ENCODE measurements at regions not wholly inside any gene's neighbourhood (a gene's known extent, or its start where the extent isn't known, plus 50 kb on each side); places are given as distances from the start of the nearest gene placed in this dataset.
"Not testable (repeated sequence)": the region's sequence is repeated elsewhere in the genome, so short reads cannot be mapped to it uniquely, and the experiment has no call there.

DNA sequence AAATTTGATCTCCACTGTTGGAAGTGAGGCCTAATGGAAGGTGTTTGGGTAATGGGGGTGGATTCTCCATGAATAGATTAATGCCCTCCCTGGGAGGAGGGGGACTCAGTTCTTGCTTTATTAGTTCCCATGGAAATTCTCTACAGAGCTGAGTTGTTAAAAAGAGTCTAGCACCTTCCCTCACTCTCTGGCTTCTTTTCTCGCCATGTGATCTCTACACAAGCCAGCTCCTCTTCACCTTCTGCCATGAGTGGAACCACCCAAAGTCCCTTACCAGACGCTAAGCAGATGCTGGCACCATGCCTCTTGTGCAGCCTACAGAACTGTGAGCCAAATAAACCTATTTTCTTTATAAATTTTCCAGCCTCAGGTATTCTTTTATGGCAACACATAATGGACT, 465.8 kb upstream of the ANO5 start:
- no peak for DNase-seq

DNA sequence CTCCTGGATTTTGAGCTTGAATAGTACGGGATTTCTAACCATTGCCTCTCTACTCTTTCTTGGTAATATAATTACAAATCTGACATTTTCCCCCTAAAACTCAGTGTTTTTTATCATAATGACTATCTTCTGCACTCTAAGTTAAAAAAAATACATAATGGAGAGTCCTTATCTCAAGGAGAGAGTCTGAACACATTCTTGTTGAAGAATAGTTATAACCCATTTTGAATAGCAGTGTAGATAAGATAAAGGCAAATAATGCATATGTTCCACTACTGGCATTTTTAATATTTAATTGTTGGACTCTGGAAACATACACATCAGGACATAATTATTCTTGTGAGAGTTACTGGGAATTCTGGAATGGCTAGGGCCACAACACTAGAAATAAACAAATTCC, 456.5 kb upstream of the ANO5 start:
- no peak for DNase-seq

- not testable (repeated sequence) for DNase-seq
Observed at GRCh38 chr11:21752475-21753243, 440.2 kb upstream of the ANO5 start.

GRCh38 chr11:21753244-21753767, 439.6 kb upstream of the ANO5 start:
- DNase-seq, result not testable (repeated sequence)

GRCh38 chr11:21761000-21761399, 431.9 kb upstream of the ANO5 start:
- DNase-seq, result no peak

- no peak for DNase-seq
Observed at GRCh38 chr11:21768388-21768787, 424.5 kb upstream of the ANO5 start.

GRCh38 chr11:21769188-21769587, 423.7 kb upstream of the ANO5 start:
- DNase-seq, result no peak

DNA sequence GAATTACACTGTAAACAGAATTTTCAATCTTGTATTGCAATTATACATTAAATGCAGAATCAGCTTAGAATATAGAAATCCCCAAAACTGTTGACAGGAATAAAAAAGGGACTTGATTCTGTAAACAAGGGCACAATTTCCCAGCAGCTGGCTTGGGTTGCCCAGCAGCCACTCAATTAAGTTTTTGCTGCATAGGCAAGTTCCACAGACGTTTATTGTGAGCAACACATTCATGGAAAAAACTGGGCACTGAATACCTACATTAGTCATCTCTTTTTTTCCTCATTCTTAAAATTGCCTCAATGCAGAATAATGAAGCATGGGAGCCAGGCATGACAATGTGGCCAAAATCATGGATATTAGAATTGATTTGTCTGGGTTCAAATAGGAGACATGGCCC, 421.8 kb upstream of the ANO5 start:
- DNase-seq, result no peak

DNA sequence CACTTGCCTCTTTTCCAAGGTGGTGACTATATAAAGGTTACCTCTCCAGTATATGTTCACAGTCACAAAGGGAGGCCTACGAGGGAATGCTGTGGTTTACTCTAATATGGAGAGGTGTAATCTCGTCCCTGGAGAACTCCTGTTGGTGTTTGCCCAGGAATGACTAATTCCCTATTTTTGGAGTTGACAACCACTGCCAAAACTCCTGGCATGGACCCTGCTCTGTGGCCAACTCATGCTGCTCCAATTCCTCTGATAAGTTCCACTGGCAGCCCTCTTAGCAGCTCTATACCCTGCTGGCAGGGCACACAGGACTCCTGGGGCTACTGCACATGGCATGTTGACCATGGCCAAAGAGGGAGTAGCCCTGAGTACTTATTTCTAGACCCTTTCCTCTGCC, 418.7 kb upstream of the ANO5 start:
- no peak for DNase-seq

DNA sequence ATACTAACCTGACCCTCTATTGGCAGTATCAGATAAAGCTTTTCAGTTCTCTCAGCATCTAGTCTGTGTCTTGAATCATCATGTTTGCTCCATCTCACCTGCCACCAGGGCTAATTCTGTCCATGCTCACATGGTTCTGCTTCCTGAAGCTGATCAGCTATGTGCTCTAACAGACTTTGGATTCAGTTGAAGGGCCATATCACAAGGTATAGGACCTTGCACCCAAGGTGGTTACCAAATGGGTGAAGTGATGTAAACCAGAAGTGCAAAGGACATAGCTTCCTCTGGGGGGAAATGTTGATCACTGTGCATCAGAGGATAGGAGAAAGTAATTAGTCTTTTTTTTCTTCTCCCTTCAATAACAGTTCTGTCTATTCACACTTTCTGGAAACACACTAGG, 417.0 kb upstream of the ANO5 start:
- DNase-seq, result no peak

DNA sequence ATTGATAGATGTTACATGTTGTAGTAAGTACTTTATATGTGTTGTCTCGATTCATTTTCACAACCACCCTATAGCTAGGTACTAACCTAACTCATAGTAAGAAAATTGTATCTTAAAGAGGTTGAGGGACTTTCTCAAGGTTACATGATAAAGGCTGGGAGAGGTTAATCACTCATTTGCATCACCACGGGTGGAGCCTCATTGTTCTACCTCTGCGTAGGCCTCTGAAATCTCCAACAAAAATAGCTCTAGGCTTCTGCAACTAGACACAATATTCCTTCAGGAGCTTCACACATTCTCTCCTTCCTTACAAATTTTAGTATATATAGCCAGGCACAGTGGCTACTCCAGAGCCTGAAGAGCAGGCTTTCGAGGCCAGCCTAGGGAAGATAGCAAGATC, 408.9 kb upstream of the ANO5 start:
- no peak for DNase-seq

- no peak for DNase-seq
Observed at GRCh38 chr11:21785351-21785750, 407.5 kb upstream of the ANO5 start.

GRCh38 chr11:21794306-21794705, 398.6 kb upstream of the ANO5 start:
- no peak for DNase-seq

- DNase-seq, result no peak
Observed at GRCh38 chr11:21798216-21798615, 394.7 kb upstream of the ANO5 start.

DNA sequence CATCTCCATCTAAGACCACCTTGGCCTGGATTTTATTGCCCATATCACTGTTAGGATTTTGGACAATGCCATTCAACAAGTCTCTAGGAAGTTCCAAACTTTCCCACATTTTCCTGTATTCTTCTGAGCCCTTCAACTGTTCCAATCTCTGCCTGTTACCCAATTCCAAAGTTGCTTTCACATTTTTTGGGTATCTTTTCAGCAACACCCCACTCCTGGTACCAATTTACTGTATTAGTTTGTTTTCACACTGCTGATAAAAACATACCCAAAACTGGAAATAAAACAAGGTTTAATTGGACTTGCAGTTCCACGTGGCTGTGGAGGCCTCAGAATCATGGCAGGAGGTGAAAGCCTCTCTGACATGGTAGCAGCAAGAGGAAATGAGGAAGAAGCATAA, 388.4 kb upstream of the ANO5 start:
- not testable (repeated sequence) for DNase-seq

GRCh38 chr11:21806508-21806907, 386.4 kb upstream of the ANO5 start:
- DNase-seq, result no peak

- no peak for DNase-seq
Observed at GRCh38 chr11:21806947-21807346, 385.9 kb upstream of the ANO5 start.

GRCh38 chr11:21807350-21807749, 385.5 kb upstream of the ANO5 start:
- DNase-seq, result no peak

DNA sequence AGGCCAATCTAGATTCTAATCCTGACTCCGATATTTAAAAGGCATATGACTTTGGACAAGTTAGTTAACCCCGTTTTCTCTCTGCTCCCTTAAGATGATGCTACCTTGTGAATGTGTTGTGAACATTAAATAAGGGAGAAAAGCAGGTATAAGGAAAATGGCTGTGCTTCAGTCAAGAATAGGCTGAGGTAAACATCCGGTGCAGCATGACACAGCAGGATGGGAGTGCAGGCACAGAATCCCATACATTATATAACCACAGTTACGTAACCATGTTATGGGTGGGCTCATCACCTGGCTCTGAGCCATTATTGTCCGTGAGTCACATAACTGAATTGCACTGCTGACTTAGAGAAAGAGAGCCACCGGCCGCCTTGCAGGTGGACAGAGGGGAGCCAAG, 382.2 kb upstream of the ANO5 start:
- DNase-seq, result no peak

- no peak for DNase-seq
Observed at GRCh38 chr11:21811572-21811971, 381.3 kb upstream of the ANO5 start.

DNA sequence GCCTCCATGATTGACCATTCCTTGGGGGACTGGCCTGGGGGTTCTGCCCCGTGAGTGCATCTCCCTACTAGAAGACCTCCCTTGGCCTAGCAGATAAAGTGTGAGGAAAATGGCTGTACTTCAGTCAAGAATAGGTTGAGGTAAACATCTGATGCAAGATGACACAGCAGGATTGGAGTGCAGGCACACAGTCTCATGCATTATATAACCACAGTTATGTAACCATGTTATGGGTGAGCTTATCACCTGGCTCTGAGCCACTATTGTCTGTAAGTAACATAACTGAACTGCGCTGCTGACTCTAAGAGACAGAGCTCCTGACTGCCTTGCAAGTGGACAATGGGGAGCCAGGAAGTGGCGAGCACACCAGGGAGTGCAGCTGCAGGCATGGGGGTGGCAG, 378.7 kb upstream of the ANO5 start:
- DNase-seq, result no peak

DNA sequence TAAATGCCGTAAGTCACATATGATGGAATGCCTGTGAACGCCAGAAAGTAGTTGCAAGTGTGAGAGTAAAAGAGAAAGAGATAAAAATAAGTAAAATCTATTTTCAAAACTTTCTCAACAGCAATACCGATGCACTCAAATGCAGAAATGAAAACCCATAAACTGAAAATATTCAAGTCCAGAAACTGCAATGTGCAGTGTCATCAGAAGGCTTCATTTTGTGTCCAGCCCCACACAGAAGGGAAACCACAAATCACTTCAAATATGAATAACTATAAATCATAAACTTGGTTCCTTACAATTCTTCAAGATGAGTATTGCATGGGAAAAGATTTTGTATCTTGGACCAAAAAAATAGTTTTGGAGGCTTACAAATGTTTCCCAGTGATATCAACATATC, 375.2 kb upstream of the ANO5 start:
- DNase-seq, result no peak

DNA sequence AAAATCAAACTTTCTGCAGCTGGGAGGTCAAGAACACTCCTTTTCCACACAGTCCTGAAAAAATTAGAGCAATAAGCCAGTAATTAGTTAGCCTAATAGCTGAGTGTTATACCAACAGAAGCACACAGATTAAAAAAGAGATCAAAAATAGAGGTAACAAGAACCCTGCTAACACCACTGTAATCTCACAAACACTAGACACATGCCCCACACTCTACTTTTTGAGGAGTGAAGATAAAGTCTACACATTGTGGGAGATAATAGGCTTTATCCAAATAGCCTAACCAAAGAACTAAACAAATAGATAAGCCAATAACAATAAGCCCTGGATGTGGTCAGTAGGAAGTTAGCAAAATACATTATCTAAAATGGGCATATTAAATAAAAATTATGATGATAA, 372.7 kb upstream of the ANO5 start:
- DNase-seq, result no peak

- no peak for DNase-seq
Observed at GRCh38 chr11:21825127-21825526, 367.8 kb upstream of the ANO5 start.

- DNase-seq, result no peak
Observed at GRCh38 chr11:21838427-21838826, 354.5 kb upstream of the ANO5 start.

All from fibroblast of skin of right biceps (primary cell).